ENCODE measurements at regions not wholly inside any gene's neighbourhood (a gene's known extent, or its start where the extent isn't known, plus 50 kb on each side); places are given as distances from the start of the nearest gene placed in this dataset.

DNA sequence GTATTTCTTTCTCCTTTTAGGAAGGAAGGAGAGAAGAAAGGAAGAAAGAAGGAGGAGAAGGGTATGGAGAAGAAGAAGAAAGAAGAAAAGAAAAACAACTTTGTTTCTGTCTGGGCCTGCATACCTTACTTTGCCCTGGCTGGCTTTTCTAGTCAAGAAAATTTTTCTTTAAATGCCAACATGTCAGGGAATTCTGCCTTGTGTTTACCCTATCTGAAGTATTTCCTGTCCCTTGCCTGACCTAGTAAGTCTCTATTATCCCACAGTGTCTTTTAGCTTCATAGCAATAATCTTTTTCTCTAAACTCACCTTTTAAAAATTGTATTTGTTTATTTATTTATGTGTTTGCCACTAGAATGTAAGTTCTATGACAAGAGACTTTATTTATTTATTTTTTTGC is 1864.1 kb downstream of the EFNA5 start:
- intact Hi-C loops (cut with micrococcal nuclease; ENCODE audit: unreplicated experiment), result no loop called here
- Histone ChIP-seq H3K79me2 (ENCODE audit: insufficient read depth, low read depth, low read length) (no peaks in the 10 kb centered on the region), H3K27ac (ENCODE audit: low read depth, low read length, poor library complexity, severe bottlenecking) (no peak overlapping the region), H3K4me3 (ENCODE audit: low read depth, low read length, poor library complexity, severe bottlenecking) (no peak overlapping the region), H3K4me2 (ENCODE audit: low read length) (no peak overlapping the region), H2AFZ (ENCODE audit: low read length) (no peak overlapping the region), H3K4me1 (ENCODE audit: insufficient read depth, low read length, poor library complexity, severe bottlenecking) (no peaks in the 10 kb centered on the region), H4K20me1 (ENCODE audit: insufficient read depth, low read length) (no peaks in the 10 kb centered on the region), H3K36me3 (ENCODE audit: insufficient read depth, low read length) (no peaks in the 10 kb centered on the region), H3K9me2 (ENCODE audit: insufficient read depth, low read length) (no peaks in the 10 kb centered on the region), H3K9me3 (ENCODE audit: low read length) (no peaks in the 10 kb centered on the region)
- no TSS peak for BruUV-seq (replicated peaks)
- no peak for DNase-seq (ENCODE audit: low spot score)
- TF ChIP-seq, protein P1, sequence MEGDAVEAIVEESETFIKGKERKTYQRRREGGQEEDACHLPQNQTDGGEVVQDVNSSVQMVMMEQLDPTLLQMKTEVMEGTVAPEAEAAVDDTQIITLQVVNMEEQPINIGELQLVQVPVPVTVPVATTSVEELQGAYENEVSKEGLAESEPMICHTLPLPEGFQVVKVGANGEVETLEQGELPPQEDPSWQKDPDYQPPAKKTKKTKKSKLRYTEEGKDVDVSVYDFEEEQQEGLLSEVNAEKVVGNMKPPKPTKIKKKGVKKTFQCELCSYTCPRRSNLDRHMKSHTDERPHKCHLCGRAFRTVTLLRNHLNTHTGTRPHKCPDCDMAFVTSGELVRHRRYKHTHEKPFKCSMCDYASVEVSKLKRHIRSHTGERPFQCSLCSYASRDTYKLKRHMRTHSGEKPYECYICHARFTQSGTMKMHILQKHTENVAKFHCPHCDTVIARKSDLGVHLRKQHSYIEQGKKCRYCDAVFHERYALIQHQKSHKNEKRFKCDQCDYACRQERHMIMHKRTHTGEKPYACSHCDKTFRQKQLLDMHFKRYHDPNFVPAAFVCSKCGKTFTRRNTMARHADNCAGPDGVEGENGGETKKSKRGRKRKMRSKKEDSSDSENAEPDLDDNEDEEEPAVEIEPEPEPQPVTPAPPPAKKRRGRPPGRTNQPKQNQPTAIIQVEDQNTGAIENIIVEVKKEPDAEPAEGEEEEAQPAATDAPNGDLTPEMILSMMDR (conservative IDR thresholded peaks at IDR 0.05; ENCODE audit: low read length), result no peak
- TF ChIP-seq EZH2phosphoT487 (IDR thresholded peaks at IDR 0.05; ENCODE audit: borderline replicate concordance, low read depth, low read length), result no peak
- ChIA-PET CTCF (ENCODE audit: unreplicated experiment) (no interaction called here), POLR2A (no interaction called here)

DNA sequence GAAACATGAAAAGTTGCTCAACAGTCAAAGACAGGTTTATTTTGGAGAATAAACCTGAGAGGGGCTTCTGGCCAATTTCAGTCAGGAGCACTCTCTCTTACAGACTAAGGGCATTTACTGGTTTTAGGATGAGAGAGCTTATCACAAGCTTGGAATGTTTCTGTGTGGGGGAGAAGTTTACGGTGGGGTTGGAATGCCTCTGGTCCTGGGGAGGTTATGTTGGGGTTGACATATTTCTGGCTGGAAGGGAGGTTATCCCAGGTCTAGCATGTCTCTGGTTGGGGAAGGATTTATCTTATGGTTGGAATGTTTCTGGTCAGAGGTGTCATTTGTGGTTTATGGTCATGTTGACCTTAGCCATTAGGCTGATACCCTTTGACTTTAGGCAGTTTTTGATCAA is 1867.3 kb downstream of the EFNA5 start:
- no TSS peak for BruUV-seq (replicated peaks)
- Histone ChIP-seq H3K79me2 (ENCODE audit: insufficient read depth, low read depth, low read length) (no peaks in the 10 kb centered on the region), H3K4me1 (ENCODE audit: insufficient read depth, low read length, poor library complexity, severe bottlenecking) (no peaks in the 10 kb centered on the region), H3K4me3 (ENCODE audit: low read depth, low read length, poor library complexity, severe bottlenecking) (no peak overlapping the region), H2AFZ (ENCODE audit: low read length) (no peak overlapping the region), H3K9me2 (ENCODE audit: insufficient read depth, low read length) (no peaks in the 10 kb centered on the region), H3K9me3 (ENCODE audit: low read length) (no peaks in the 10 kb centered on the region), H3K4me2 (ENCODE audit: low read length) (no peak overlapping the region), H4K20me1 (ENCODE audit: insufficient read depth, low read length) (no peaks in the 10 kb centered on the region), H3K27ac (ENCODE audit: low read depth, low read length, poor library complexity, severe bottlenecking) (no peak overlapping the region), H3K36me3 (ENCODE audit: insufficient read depth, low read length) (no peaks in the 10 kb centered on the region)
- no peak for DNase-seq (ENCODE audit: low spot score)
- intact Hi-C loops (cut with micrococcal nuclease; ENCODE audit: unreplicated experiment), result no loop called here
- ChIA-PET CTCF (ENCODE audit: unreplicated experiment) (no interaction called here), POLR2A (no interaction called here)
- TF ChIP-seq, protein P1 (conservative IDR thresholded peaks at IDR 0.05; ENCODE audit: low read length), result no peak
- no peak for TF ChIP-seq EZH2phosphoT487 (IDR thresholded peaks at IDR 0.05; ENCODE audit: borderline replicate concordance, low read depth, low read length)

DNA sequence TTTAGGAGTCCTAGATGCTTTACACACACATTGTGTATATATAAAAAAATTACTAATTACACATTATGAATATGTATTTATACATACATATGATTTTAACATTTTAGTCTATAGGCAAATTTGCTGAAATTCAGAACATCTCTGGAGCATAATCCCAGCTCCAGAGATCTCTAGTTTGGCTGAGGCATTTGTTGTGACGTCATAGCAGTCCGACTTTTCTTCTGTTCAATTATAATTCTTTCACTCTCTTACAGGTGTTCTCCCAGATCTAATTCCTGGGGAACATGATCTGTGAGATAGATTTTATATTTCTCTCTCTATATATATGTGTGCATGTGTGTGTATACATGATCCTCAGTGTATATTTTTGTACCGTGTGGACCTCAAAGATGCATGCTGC is 1876.2 kb downstream of the EFNA5 start:
- no peak overlapping the region for H3K4me3 ChIP-seq (ENCODE audit: low read depth, low read length, poor library complexity, severe bottlenecking)
- intact Hi-C loops (cut with micrococcal nuclease; ENCODE audit: unreplicated experiment), result no loop called here
- no peak overlapping the region for H2AFZ ChIP-seq (ENCODE audit: low read length)
- no peak overlapping the region for H3K4me2 ChIP-seq (ENCODE audit: low read length)
- no peak for DNase-seq (ENCODE audit: low spot score)
- ChIA-PET CTCF (ENCODE audit: unreplicated experiment) (no interaction called here), POLR2A (no interaction called here)
- no peaks in the 10 kb centered on the region for H3K9me2 ChIP-seq (ENCODE audit: insufficient read depth, low read length)
- H3K36me3 ChIP-seq (ENCODE audit: insufficient read depth, low read length), result no peaks in the 10 kb centered on the region
- no peaks in the 10 kb centered on the region for H3K9me3 ChIP-seq (ENCODE audit: low read length)
- no peaks in the 10 kb centered on the region for H3K79me2 ChIP-seq (ENCODE audit: insufficient read depth, low read depth, low read length)
- no peaks in the 10 kb centered on the region for H4K20me1 ChIP-seq (ENCODE audit: insufficient read depth, low read length)
- H3K4me1 ChIP-seq (ENCODE audit: insufficient read depth, low read length, poor library complexity, severe bottlenecking), result no peaks in the 10 kb centered on the region
- H3K27ac ChIP-seq (ENCODE audit: low read depth, low read length, poor library complexity, severe bottlenecking), result no peak overlapping the region
- no TSS peak for BruUV-seq (replicated peaks)
- TF ChIP-seq EZH2phosphoT487 (IDR thresholded peaks at IDR 0.05; ENCODE audit: borderline replicate concordance, low read depth, low read length), result no peak
- TF ChIP-seq, protein P1 (conservative IDR thresholded peaks at IDR 0.05; ENCODE audit: low read length), result no peak
